Stimulated activated CD8-positive, alpha-beta memory T cell treated with anti-CD3 and anti-CD28 coated beads, Interleukin-12 subunit alpha, Interleukin-12 subunit beta, amount 100 ng/mL, for 1 hour (primary cell): ENCODE measurements at regions not wholly inside any gene's neighbourhood (a gene's known extent, or its start where the extent isn't known, plus 50 kb on each side); places are given as distances from the start of the nearest gene placed in this dataset.

Experiments used
- DNase-seq: peaks from one replicate; pipeline ENCODE4 v3.0.0-alpha.2; 2020; ENCODE audit warnings: low read depth

- DNase-seq: no peak
Measured at GRCh38 chr16:66171578-66171977, 194.9 kb upstream of the CDH5 start.

- DNase-seq: no peak
Measured at GRCh38 chr16:66170989-66171388, 195.5 kb upstream of the CDH5 start.

- DNase-seq: no peak
Measured at GRCh38 chr16:66169817-66170216, 196.7 kb upstream of the CDH5 start.

GRCh38 chr16:66168777-66169176 lies 197.7 kb upstream of the CDH5 start:
- no peak for DNase-seq

GRCh38 chr16:66167564-66168291 lies 198.8 kb upstream of the CDH5 start:
- no peak for DNase-seq

- DNase-seq: no peak
Measured at GRCh38 chr16:66166490-66166889, 200.0 kb upstream of the CDH5 start.

- no peak for DNase-seq
Measured at GRCh38 chr16:66165879-66166278, 200.6 kb upstream of the CDH5 start.

GRCh38 chr16:66164581-66165247 lies 201.8 kb upstream of the CDH5 start:
- no peak for DNase-seq

- no peak for DNase-seq
Measured at GRCh38 chr16:66162821-66163220, 203.7 kb upstream of the CDH5 start.

DNA sequence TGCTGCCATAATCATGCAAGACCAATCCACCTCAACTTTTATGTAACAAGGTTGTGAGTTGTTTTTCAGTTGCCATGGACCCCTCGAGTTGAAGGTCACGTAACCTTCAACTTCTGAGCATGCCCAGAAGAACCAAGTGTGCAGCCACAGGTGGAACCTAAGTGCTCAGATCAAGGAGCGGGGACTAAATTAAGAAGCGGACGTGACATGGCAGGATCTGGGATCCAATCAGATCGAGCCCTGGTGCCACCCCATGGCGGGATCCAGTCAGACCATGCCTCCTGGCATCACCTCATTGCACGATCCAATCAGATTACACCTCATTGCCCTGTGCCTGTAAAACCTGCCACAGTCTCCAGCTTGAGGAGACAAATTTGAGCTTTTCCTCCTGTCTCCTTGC lies 204.5 kb upstream of the CDH5 start:
- DNase-seq: no peak

DNA sequence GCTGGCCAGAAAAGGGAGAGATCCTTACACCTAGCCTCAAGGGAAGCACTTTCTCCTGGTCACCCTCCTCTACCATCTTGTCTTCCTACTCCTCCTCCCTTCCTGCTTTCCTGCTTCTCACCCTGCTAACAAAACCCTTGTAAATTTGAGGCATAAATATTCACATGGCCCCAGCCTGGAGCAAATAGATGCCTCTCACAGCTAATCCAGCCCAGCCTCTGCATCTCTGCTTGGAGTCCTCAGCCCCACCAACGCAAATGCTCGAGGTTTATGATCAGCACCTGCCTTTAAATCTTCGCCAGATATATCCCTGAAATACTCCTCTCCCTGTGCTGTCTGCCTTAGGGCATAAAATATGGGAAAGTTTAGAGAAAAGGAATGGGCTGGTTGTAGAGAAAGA lies 205.2 kb upstream of the CDH5 start:
- no peak for DNase-seq

DNA sequence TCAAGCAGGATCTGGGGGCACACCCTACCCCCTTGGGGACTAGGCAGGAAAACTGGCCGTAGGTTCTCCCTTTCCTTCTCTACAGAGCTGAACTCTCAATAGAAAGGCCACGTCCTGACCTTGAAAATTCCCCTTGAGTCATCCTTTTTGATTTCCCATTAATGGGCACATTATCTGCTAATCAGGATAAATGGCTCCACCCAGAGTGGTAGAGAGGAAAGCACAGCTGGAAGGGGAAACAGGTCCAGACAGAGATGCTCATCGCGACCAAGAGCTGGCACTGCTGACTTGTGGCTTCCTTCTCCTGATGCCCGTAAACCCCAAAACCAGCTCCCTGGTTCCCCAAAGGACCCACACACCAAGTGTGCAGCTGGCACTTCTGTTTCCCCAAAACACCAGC lies 206.5 kb upstream of the CDH5 start:
- DNase-seq: no peak

- DNase-seq: no peak
Measured at GRCh38 chr16:66156538-66156937, 210.0 kb upstream of the CDH5 start.

GRCh38 chr16:66155933-66156332 lies 210.6 kb upstream of the CDH5 start:
- no peak for DNase-seq

GRCh38 chr16:66154801-66155200 lies 211.7 kb upstream of the CDH5 start:
- DNase-seq: no peak

DNA sequence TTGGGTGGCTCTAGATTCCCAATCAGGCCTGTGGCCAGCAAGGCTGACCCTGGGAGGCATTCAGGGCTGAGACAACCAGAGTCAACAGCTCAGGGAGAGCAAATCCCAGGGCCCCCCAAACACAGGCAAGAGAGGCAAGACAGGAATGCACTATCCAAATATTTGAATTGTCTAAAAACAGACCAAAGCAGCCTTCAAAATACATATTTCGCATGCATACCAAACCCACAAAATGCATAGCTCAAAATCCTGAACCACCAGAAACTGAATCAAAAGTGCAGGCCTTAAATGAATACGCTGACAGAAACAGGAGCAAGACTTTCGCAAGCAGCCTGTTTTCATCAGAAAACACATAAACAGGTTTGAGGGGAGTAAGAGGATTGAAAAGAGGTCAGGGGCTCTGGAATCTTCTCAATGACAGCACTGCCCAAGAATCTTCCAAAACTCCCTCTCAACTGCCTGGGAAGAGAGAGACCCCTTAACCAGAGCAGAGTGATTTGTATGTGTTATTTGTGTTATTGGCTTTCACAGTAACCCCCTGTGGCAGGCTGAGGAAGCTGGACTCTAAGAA lies 213.6 kb upstream of the CDH5 start:
- no peak for DNase-seq

GRCh38 chr16:66152181-66152580 lies 214.3 kb upstream of the CDH5 start:
- DNase-seq: no peak

DNA sequence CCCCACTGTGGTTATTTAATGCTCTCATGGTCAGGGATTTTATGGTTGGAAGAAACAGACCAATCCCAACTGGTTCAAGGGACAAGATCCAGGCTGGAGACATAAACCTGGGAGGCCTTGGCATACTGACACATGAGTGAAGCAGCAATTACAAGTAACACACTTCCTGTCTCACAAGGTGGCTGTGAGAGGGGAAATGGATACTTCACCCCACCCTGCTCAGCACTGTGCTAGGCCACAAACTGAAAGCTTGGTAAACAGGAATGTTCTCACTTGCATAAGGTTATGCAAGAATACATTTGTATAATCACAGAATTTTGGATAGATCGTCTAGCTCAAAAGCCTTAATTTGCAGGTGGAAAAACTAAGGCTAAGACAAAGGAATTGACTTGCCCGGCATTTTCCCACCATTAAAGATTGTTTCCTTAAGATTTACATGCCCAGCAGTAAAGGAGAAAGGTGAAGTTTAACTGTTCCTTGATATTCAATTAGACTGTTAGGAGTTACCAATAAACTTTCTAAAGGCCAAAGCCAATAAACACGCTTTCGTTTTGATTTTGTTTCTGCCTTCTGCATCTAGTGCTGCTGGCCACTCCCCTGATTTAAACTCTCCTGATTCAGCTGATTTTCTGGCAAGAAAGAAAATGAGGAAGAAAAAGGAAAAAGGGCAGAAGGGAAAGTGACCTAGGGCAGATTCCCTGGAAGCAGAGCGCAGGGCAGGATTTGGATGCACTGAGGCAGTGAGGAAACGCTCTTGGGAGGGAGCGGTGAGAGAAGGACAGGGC lies 215.6 kb upstream of the CDH5 start:
- DNase-seq: no peak

DNA sequence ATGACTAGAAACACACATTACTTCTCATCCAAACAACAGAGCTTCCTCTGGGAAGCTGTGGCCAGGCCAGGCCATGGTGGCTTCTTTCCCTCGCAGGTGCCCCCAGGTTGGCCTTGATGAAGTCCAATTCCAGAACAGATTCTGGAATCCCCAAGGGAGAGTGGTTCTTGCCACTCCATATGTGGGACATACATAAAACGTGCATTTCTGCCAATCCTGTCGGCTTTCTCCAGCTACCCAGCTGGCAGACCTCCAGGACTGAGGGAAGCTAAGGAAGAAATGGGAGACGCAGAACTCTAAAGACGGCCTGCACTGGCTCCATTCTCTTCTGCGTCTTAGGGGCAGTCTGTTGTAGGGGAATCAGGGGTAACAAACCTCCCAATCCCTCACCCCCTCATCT lies 219.2 kb upstream of the CDH5 start:
- DNase-seq: no peak

GRCh38 chr16:66146798-66147197 lies 219.7 kb upstream of the CDH5 start:
- no peak for DNase-seq

GRCh38 chr16:66144641-66145040 lies 221.8 kb upstream of the CDH5 start:
- DNase-seq: no peak

DNA sequence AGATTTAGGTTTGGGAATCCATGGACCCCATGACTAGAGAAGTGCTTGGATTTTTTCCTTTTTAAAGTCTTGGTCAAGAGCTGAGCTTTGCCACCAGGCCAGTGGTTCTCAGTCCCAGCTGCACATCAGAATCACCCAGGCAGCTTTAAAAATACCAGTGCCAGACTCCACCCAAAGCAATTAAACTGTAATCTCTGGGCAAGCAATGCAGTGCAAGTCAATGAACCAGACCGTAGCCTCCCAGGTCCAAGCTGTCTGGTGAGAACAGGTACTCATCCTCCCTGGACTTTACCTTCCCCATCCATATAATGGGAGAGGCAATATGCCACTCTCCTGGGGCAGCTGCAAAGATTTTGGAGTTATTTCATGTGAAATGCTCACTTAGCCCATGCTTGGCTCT lies 223.1 kb upstream of the CDH5 start:
- no peak for DNase-seq

GRCh38 chr16:66141885-66142284 lies 224.6 kb upstream of the CDH5 start:
- DNase-seq: no peak
